ENCODE measurements at regions not wholly inside any gene's neighbourhood (a gene's known extent, or its start where the extent isn't known, plus 50 kb on each side); places are given as distances from the start of the nearest gene placed in this dataset.

GRCh38 chr12:40569626-40570179 is 122.5 kb upstream of the CNTN1 start:
- H3K27me3 ChIP-seq = no peaks in the 10 kb centered on the region
- intact Hi-C loops (cut with DNase I) = no loop called here
- TF ChIP-seq, protein P1, sequence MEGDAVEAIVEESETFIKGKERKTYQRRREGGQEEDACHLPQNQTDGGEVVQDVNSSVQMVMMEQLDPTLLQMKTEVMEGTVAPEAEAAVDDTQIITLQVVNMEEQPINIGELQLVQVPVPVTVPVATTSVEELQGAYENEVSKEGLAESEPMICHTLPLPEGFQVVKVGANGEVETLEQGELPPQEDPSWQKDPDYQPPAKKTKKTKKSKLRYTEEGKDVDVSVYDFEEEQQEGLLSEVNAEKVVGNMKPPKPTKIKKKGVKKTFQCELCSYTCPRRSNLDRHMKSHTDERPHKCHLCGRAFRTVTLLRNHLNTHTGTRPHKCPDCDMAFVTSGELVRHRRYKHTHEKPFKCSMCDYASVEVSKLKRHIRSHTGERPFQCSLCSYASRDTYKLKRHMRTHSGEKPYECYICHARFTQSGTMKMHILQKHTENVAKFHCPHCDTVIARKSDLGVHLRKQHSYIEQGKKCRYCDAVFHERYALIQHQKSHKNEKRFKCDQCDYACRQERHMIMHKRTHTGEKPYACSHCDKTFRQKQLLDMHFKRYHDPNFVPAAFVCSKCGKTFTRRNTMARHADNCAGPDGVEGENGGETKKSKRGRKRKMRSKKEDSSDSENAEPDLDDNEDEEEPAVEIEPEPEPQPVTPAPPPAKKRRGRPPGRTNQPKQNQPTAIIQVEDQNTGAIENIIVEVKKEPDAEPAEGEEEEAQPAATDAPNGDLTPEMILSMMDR (IDR thresholded peaks at IDR 0.05) = no peak
- no peaks in the 10 kb centered on the region for H3K36me3 ChIP-seq
- H3K27ac ChIP-seq = no peak overlapping the region
- no peaks in the 10 kb centered on the region for H3K4me1 ChIP-seq
- H3K4me3 ChIP-seq = no peak overlapping the region
- DNase-seq (ENCODE audit: low spot score in 2 of 2) = no peak
- no peaks in the 10 kb centered on the region for H3K9me3 ChIP-seq

GRCh38 chr12:40573024-40573423 is 119.2 kb upstream of the CNTN1 start:
- intact Hi-C loops (cut with DNase I) = no loop called here
- Histone ChIP-seq H3K4me3 (no peak overlapping the region), H3K27ac (no peak overlapping the region), H3K36me3 (no peaks in the 10 kb centered on the region), H3K9me3 (no peaks in the 10 kb centered on the region), H3K4me1 (no peaks in the 10 kb centered on the region), H3K27me3 (no peaks in the 10 kb centered on the region)
- TF ChIP-seq, protein P1 (IDR thresholded peaks at IDR 0.05) = no peak
- no peak for DNase-seq (ENCODE audit: low spot score in 2 of 2)

- Histone ChIP-seq H3K9me3 (no peaks in the 10 kb centered on the region), H3K4me1 (no peaks in the 10 kb centered on the region), H3K27ac (no peak overlapping the region), H3K4me3 (no peak overlapping the region), H3K36me3 (no peaks in the 10 kb centered on the region), H3K27me3 (no peaks in the 10 kb centered on the region)
- intact Hi-C loops (cut with DNase I) = no loop called here
- DNase-seq (ENCODE audit: low spot score in 2 of 2) = no peak
- TF ChIP-seq, protein P1 (IDR thresholded peaks at IDR 0.05) = no peak
Observed at GRCh38 chr12:40575987-40576386, 116.3 kb upstream of the CNTN1 start.

- H3K36me3 ChIP-seq = no peaks in the 10 kb centered on the region
- TF ChIP-seq, protein P1 (IDR thresholded peaks at IDR 0.05) = no peak
- H3K4me3 ChIP-seq = no peak overlapping the region
- intact Hi-C loops (cut with DNase I) = no loop called here
- no peaks in the 10 kb centered on the region for H3K4me1 ChIP-seq
- H3K9me3 ChIP-seq = no peaks in the 10 kb centered on the region
- H3K27me3 ChIP-seq = no peaks in the 10 kb centered on the region
- no peak overlapping the region for H3K27ac ChIP-seq
- no peak for DNase-seq (ENCODE audit: low spot score in 2 of 2)
Observed at GRCh38 chr12:40577834-40578233, 114.4 kb upstream of the CNTN1 start.

GRCh38 chr12:40579687-40580086 is 112.6 kb upstream of the CNTN1 start:
- no peak for DNase-seq (ENCODE audit: low spot score in 2 of 2)
- Histone ChIP-seq H3K9me3 (no peaks in the 10 kb centered on the region), H3K4me1 (no peaks in the 10 kb centered on the region), H3K27ac (no peak overlapping the region), H3K36me3 (no peaks in the 10 kb centered on the region), H3K4me3 (no peak overlapping the region), H3K27me3 (no peaks in the 10 kb centered on the region)
- TF ChIP-seq, protein P1 (IDR thresholded peaks at IDR 0.05) = no peak
- intact Hi-C loops (cut with DNase I) = no loop called here

- no peaks in the 10 kb centered on the region for H3K9me3 ChIP-seq
- H3K36me3 ChIP-seq = no peaks in the 10 kb centered on the region
- no peak overlapping the region for H3K27ac ChIP-seq
- H3K4me1 ChIP-seq = no peaks in the 10 kb centered on the region
- TF ChIP-seq, protein P1 (IDR thresholded peaks at IDR 0.05) = no peak
- no peaks in the 10 kb centered on the region for H3K27me3 ChIP-seq
- DNase-seq (ENCODE audit: low spot score in 2 of 2) = no peak
- H3K4me3 ChIP-seq = no peak overlapping the region
- intact Hi-C loops (cut with DNase I) = no loop called here
Observed at GRCh38 chr12:40580346-40580745, 111.9 kb upstream of the CNTN1 start.

Measured in ascending aorta (tissue), 2 donors.